Astrocyte (in vitro differentiated cells and primary cell): ENCODE measurements at regions not wholly inside any gene's neighbourhood (a gene's known extent, or its start where the extent isn't known, plus 50 kb on each side); places are given as distances from the start of the nearest gene placed in this dataset.

Experiments
- CTCF ChIP-seq: IDR thresholded peaks from 2 replicates; pipeline ENCODE4 v1.5.1; 2011; ENCODE audit warnings: low read depth, mild to moderate bottlenecking, inconsistent platforms, low read length, moderate library complexity; ENCODE audit not compliant: insufficient read depth
- EZH2 ChIP-seq: IDR thresholded peaks from 2 replicates; pipeline ENCODE4 v1.6.1; 2012; ENCODE audit warnings: mild to moderate bottlenecking, low read length, inconsistent platforms; ENCODE audit not compliant: insufficient read depth

DNA sequence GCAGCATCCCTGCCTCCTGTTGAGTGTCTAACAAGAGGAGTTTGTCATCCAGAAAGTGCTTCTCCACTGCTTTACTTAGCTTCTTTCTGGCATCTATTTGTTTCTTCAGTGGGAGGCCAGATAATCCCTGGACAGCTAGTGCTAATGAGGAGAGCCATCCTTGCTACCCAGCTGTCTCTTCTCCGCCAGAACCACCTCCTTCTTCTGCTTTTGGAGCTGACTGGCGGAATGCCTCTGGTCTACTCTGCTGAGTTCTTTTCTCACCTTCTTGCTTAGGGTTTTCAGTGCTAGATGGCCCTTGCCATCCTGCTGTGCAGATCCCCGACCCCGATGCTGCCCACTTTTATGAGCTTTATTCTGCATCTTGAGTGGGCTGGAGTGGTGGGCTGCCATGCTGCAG, 145.8 kb downstream of the GPBP1 start:
- TF ChIP-seq CTCF (no peak), EZH2 (no peak)
